NCI-H2196 (cell line): ENCODE measurements at regions not wholly inside any gene's neighbourhood (a gene's known extent, or its start where the extent isn't known, plus 50 kb on each side); places are given as distances from the start of the nearest gene placed in this dataset.
"Not testable (repeated sequence)": the region's sequence is repeated elsewhere in the genome, so short reads cannot be mapped to it uniquely, and the experiment has no call there.

Experiments
- DNase-seq: peaks from one replicate; lab custom pipeline; 2025; ENCODE audit not compliant: unreplicated experiment; lab: John Stamatoyannopoulos, UW

DNA sequence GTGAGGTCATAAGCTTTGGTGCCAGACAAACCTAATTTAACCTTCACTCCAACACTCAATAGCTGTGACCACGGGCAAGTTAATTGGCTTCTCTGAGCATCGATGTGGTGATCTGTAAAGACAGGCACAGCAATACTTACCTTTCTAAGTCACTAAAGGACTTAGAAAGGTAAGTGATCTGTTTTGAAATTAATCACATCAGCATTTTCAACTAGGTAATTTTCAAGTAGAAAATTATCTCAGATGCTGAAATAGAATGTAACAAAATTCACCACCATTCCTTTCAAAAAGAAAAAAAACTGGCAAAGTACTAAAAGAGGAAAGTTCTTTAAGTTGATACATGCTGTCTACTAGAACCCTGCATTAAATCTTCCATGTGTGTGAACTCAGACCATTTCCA, 354.5 kb downstream of the ICE1 start:
- no peak for DNase-seq

DNA sequence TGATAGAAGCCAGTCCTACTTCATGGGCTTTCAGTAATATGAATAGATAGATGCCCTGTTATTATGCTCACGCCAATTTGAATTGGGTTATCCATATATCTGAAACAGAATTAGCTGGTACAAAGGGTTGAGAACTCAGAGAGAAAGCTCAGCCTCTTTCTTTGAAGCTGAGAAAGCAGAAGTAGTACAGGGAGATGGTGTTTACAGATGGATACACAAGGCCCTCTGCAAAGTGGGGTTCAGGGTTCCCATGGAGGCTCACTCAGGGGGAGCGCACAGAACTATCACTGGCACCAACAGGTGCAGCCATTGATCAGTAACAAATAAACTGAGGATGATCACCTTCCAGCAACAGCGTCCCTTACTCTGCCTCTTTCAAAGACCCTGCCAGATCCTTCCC, 349.7 kb downstream of the ICE1 start:
- no peak for DNase-seq

DNA sequence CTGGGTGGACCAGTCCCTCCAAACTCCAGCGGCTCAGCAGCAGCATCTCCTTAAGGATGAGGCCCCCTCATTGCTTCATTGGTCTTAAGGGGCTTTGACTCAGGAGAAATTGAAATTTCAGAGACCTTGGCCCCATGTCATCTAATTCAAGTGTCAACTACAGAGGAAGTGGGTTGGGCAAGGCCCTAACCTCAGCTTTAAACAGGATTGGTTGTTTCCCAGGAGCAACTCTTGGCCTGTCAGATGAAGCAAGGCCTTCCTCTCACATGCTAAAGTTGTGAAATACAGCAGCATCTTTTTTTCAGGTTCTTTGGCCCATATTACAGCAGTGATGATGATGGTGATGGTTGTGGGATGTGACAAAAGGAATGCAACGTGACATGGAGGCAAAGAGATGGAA, 348.3 kb downstream of the ICE1 start:
- no peak for DNase-seq

DNA sequence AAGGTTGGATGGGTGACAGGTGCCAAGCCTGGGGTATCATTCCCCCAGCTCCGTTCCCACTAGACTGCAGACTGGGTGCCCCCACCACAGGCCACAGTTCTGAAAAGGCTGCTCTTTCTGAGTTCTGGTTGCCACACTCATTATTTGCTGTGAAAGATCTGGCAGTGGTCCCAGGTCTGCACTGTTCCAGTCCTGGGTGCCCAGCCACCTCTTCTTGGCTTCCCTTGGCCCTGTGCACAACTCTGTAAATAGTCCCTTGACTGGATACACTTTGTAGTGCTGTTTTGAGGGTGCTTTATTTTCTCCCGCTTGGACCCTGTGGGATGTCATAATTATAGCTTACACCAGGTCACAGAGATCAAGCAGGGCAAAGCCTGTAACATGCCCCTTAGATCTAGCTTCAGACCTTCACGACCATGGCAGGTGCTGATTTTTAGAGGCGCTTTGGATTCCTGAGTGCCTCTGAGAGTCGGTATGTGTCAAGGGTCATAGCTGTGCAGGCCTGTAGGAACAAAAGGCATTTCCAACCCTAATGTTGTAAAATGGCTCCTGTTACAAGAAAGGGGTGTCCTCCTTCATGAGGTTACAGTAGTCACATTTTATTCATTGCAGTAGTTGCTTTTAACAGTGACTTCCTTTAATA, 344.9 kb downstream of the ICE1 start:
- peak; percentile 26 for DNase-seq

DNA sequence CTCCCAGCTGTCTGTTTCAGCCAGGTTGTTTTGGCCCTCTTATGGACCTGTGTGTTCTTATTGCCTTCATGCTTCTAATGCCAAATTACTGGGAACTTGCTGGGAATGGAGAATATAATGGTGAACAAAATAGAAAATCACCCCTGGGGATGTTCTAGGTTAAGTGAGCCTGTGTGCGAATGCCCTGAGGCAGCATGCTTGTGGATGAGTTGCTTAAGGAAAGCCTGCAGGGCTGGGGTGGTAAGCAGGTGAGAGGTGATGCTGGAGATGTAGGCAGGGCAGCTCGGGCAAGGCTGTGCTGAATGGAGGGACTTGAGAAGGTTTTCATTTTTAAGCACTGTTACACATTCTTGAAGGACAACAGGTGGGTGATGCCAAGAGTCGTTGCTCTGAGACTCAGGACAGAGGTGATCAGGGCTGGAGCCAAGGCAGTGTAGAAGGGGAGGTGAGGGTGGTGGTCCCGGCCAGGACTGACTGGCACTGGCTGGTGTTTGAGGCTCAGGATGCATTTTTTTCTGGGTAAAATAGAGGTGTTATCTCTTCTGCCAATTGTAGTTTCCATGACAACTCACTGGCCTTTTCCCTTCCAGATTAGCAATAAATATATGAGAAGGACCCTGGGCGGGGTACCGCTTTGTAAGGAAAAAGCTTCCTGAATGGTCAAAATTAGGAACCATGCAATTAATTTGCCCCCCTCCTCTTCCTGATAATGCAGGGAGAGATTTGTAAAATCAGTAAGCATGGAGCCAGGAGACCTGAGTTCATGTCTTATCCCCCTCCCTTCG, 342.8 kb downstream of the ICE1 start:
- no peak for DNase-seq

DNA sequence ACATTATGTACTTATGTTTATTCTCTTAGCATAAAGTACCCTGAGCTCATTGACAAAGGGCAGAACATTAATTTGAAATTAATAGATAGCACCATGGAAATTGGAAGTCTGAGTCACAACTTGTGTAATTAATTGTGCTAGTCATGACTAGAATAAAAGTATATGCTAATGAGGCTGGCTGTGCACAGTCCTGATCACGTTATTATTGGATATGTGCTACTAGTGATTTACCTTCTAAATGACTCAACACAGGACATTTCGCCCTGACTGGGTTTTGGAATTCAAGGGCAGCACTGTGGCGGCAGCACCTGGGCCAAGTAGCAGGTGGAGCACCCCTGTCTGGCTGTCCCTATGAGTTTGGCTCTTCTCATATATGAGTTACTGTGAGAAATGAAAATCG, 341.8 kb downstream of the ICE1 start:
- DNase-seq, result no peak

DNA sequence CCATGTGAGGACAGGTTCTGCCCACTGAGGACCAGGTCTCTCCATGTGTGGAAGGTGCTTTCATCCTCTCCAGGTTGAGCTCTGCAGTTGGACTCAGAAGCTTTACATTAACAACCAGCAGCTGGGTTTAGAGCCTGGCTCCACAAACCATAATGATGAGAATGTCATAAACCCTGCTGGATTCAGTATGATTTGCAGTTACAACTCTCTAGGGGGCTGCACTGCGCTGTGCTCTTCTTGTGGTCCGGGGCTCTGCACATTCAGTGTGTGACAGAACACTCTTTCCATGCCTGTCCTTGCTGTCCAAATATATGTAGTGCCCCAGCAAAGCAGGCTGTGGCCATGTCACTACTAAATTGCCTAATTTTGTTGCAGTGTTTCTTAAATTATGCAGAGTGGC, 334.3 kb downstream of the ICE1 start:
- no peak for DNase-seq

- DNase-seq, result no peak
Observed at GRCh38 chr5:5755888-5756287, 333.4 kb downstream of the ICE1 start.

- no peak for DNase-seq
Observed at GRCh38 chr5:5752844-5753243, 330.4 kb downstream of the ICE1 start.

GRCh38 chr5:5751987-5752386, 329.5 kb downstream of the ICE1 start:
- no peak for DNase-seq

DNA sequence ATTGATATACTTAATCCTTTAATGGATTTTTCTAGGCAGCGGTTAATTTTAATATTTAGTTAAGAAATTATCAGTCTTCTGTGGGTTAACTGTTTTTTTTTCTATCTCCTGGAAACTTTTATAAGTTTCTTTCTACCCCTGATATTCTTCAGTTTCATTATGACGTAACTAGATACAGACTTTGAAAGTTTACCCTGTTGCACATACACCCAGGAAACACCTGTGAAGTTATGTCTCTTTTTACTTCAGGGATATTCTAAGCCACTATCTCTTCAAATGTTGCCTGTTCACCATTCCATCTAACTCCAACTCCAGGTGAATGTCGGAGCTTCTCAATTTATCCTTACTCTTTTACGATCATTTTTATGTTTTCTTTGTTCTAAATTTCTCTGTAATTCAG, 329.0 kb downstream of the ICE1 start:
- DNase-seq, result no peak

GRCh38 chr5:5741418-5741817, 318.9 kb downstream of the ICE1 start:
- DNase-seq, result no peak

GRCh38 chr5:5739490-5739945, 317.0 kb downstream of the ICE1 start:
- no peak for DNase-seq

DNA sequence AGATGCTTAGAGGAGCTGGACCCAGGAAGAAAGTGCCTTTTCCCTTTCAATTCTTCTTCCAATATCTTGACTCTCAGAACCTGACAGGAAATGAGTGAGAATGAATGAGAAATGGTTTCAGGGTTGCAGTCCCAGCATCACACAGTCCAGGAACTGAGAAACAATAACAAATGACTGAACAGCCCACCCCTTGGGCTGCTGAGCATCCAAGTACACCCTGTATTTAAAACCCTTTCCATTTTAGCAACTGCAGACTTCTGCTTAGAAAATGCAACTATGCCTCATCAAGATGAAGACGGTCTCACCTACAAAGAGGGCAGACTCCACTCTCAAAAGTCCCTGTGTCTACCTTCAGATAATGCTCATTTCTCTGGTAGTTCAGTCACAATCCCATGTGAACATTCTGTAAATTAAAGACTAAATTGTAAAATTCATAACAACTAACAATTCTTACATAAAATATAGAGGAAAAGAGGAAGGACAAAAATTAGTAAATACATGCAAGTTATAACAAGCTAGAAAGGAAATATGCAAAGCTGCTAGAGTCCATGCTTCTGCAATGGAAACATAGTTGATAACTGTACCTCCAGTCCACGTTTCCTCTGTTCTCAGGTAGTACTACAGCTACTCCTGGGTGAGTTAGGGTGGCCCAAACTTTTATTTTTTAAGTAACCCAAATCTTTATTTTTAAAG, 316.5 kb downstream of the ICE1 start:
- no peak for DNase-seq

DNA sequence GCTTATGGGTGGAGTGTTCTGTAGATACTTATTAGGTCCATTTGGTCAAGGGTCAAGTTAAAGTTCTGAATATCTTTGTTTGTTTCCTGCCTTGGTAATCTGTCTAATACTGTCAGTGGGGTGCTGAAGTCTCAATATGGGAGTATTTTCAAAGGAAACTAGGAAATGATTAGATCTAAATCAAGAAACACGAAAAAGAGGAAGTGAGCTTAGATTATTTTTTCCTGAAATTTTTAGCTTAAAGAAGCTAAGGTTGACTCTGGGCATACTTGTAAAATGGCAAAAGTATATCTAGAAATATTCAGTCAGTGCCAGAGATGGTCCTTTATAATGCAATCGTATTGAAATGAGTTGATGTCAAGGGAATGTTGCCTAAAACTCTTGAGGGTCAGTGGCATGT, 313.5 kb downstream of the ICE1 start:
- DNase-seq, result no peak

GRCh38 chr5:5733058-5733457, 310.6 kb downstream of the ICE1 start:
- DNase-seq, result not testable (repeated sequence)

DNA sequence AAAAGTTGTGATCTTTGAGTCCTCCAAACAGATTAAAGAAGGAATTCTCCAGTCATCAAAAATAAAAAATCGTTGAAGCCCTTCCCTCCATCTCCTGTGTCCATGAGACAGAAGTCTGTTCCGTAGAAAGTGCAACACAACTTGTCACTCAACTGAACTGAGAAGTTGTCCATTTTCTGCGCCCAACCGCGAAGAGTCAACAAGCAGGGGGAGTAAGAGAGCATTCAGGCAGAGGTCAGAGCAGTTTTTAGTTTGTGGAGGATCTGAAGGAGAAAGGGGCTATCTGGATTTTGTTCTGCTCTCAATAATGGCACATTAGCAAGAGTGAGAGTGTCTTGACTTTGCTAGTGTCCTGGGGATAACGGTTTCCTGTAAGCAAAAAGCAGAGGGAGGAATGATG, 303.9 kb downstream of the ICE1 start:
- no peak for DNase-seq

- no peak for DNase-seq
Observed at GRCh38 chr5:5721881-5722280, 299.4 kb downstream of the ICE1 start.

DNA sequence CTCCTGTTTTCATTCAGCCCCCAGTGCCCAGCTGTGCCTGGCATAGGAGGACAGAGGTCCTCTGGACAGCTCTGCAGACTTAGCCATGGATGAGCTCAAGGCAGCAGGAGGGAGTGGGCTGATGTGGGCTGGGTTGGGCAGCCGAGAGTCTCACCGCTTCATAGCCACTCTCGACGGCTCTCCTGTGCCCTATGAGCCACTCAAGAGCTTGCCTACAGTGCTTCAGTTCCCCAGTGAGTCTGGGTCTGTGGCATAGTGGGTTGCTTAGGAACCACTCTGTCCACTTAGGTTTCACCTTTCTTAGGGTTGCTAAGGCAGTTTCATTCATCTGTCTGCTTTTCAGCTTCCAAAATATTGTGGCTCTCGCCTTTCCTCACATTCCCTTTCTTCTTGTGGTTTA, 296.8 kb downstream of the ICE1 start:
- DNase-seq, result peak; percentile 4

- DNase-seq, result no peak
Observed at GRCh38 chr5:5716665-5717064, 294.2 kb downstream of the ICE1 start.

- no peak for DNase-seq
Observed at GRCh38 chr5:5711592-5711991, 289.1 kb downstream of the ICE1 start.

DNA sequence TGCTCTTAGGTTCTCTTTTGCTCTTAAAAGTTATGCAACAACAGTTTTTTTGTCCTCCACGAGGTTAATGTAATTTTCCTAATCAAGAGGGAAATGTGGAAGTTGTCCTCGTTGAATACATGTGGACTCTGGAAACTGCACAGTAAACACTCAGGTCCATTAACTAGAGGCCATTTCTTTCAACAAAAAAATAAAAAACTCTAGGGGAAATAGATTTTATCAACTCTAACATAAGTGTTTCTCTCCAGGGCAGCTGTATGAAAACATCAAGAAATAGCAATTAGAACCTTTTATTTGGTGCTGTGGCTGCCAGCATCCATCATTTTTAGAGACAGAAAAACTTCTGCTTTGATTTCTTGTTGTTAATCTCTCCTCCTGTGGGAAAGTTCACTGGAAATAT, 288.6 kb downstream of the ICE1 start:
- no peak for DNase-seq
